SHP77 treated with DMSO at 0.1 percent for 48 hours (cell line): ENCODE measurements at regions not wholly inside any gene's neighbourhood (a gene's known extent, or its start where the extent isn't known, plus 50 kb on each side); places are given as distances from the start of the nearest gene placed in this dataset.
A peak's percentile ranks its signal among the peaks of the same experiment; 100 is the strongest.

ENCODE experiments used
- DNase-seq: peaks from one replicate; lab custom pipeline; 2025; lab: John Stamatoyannopoulos, UW

DNA sequence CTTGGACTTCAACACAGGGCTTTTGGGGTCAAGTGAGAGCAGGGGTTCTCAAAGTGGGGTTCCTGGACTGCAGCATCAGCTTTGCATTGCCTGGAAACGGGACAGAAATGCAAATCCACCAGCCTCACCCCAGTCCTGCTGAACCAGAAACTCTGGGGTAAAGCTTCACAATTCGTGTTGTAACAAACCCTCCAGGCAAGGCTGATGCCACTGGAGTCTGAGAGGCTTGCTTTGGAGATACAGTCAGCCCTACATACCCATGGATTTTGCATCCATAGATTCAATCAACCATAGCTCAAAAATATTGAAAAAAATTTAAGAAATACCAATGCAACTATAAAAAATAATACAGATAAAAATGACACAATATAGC lies 160.4 kb upstream of the ECI2 start:
- no peak for DNase-seq

DNA sequence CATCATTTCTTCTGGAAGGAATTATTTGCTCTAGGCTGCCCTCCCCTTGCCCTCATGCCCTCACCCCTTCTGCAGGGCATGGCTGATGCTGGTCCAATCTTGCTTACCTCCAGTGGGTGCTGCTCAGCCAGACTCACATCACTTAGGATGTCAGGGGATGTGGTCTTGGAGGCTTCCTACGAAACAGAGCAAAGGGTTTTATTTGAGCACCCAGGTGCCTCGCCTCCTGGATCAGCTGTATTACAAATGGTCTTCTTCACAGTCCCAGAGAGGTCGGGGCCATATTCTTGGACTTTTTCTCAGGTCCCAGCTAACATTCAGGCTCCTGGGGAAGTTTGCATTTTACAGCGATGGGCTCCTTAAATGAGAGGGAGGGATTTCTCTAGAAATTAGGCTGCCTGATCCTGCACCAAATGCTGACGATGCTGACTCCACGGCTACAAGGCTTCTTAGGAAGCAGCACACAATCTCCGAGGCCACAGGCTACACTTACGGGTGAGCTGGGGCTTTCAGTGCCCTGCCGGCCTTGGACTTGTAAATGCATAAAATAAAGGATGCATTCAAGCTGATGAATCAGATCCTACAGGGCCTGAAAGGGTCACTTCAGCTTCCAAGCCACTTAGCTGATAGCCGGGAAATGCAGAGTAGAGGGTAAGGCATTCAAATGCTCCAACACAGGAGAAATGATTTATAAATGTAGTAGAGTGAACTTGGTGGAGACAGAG lies 159.8 kb upstream of the ECI2 start:
- DNase-seq: no peak

DNA sequence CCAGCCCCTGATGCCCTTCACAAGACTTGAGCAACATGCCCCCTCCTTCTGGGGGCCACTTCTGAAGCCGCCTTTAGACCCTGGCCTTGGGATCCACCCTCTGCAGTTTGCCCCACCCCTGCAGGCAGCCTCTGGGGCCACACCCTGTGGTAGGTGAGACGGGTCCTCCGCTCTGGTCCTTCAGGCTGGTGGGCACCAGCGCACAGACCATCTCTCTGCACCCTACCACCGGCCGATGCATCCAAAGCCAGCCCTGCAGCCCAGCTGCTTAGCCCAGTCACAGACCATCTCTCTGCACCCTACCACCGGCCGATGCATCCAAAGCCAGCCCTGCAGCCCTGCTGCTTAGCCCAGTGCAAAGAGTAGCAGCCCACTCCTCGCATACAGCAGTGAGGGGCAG lies 159.3 kb upstream of the ECI2 start:
- DNase-seq: no peak

DNA sequence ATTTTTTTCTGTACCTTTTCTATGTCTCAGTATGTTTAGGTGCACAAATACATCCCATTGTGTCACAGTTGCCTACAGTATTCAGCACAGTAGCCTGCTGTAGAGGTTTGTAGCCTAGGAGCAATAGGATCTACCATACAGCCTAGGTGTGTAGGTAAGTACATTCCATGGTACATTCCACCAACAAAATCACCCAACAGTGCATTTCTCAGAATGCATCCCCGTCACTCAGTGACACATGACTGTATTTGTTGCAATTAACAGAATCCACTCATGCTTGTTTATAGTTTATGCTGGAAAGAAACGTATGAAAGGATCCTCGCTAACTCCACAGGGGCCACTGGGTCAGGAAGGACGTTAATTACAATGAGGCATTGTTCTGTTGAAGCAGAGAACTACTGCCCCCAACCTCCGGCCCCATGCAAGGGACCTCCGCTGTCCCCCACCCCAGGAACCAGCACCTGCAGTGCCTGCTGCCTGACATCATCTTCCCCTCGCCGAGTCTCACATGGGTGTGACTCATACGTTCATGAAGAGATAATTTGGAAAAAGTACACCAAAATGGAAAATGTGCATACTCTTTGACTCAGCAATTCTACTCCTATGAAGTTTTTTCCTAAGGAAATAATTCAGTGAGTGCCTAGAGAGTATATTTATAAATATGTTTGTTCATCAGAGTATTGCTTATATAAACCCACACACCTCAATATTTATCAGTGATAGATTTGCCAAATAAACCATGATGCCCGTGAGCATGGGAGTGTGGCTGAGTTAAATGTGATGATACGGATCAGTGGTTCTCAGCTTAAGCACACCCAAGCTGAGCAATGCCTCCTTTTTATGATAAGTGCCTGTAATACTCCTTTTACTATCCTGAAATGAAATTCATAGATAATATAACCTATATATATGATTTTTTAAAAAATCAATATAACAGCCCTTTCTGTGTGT lies 156.4 kb upstream of the ECI2 start:
- DNase-seq: peak; percentile 5

DNA sequence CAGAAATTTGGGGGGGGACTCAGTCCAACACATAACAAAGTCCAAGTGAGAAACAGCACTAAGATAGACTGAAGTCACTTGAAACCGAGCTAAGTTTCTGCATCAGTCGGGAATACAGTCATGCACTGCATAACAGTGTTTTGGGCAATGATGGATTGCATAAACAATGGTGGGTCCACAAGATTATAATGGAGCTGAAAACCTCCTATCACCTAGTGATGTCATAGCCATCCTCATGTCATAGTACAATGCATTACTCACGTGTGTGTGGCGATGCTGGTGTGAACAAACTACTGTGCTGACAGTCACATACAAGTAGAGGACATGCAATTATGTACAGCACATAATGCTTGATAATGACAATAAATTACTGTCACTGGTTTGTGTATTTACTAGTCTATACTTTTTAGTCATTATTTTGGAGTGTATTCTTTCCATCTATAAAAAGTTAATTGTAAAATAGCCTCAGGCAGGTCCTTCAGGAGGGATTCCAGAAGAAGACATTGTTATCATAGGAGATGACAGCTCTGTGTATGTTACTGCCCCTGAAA lies 154.5 kb upstream of the ECI2 start:
- DNase-seq: no peak

DNA sequence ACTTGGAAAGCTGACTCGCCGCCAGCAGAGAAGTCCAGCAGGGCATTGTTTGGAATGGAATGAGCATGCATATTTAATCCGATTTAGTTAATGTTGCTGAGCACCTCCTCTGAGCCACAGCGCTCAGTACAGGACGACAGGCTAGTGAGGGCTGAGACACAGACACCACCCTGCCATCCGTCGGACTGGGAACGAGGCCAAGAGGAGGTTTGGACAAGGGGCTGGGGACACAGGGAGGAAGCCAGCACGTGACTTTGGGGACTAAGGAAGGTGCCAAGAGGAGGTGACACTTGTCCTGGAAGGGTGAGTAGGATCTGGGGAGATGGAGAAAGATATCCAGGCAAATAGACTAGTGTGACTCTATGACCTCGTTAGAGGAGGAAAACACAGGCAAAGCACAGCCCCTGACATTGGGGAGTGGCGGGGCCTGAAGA lies 152.5 kb upstream of the ECI2 start:
- DNase-seq: peak; percentile 11

DNA sequence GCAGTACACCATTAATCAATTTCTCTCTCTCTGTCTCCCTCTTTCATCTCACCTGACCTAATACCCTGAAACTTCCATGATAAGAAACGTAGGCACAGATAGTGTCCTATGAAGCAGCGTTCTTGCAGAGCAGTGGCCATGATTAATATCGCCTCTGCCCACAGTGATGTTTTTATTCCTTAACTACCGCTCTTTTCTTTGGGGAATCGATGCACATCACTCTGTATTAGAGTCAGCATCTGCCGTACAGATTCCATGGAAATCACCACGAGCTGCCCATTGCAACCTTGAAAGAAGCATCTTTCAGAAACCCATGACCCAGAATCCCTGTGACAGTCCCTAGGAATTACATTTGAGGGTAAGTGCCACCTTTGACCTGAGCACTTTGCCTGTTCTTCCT lies 152.0 kb upstream of the ECI2 start:
- no peak for DNase-seq

DNA sequence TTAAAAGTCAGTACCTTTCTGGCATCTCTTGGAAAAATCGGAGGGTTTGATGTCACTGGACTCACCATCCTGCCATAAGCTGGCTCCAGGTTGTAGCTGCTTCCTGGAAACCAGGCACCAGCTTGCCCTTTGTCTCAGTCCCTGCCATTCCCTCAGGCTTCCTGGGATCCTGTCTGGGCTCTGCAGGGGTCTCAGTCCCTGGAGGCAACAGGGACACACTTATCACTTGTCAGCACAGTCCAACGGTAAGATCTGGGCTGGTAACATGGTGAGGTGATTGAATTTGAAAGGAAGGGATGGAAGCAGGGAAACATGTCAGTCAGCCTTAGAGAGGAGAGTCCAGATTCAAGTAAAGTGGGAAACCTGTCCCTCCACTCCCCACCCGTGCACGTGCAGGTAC lies 147.6 kb upstream of the ECI2 start:
- no peak for DNase-seq

DNA sequence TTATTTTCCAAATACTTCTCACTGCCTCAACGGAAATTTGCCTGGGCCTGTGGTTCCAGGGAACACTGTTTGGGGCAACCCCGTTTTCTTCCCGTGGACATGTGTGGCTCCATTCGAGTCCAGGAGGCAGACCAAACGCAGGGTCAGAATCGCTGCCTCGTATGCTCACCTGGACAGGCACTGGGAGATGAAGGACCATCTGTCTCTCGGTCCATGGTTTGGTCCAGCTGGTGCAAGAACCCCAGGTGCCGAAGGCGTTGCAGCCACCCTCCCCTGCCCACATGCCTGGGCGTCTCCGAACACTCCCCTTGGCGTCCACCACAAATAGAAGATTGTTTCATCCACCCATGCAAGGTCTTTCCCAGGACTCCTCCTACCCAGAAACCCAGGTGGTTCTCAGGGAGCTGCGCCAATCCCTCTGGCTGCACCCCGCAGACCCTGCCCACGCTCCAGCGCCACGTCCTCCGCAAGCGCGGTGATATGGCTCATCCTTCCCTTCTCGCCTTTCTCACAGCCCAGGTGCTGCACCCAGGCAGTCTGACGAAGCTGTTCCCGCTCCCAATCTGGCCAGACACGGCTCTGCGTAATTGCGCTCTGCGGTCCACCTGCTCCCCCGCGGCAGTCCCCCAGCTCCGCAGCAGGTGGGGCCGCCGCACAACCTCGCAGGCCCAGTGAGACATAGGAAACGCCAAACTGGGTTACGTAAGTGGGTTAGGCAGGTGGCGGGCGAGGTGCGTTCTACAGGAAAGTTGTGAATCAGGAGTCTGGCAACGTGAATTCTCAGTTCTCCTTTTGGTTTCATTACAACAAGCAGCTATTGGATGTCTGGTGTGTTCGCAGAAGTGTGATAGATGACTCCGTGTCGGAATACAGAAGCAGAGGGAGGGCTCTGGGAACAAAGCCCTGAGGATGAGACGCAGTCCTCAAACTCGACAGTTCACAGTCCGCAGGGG lies 146.2 kb upstream of the ECI2 start:
- peak; percentile 75 for DNase-seq

DNA sequence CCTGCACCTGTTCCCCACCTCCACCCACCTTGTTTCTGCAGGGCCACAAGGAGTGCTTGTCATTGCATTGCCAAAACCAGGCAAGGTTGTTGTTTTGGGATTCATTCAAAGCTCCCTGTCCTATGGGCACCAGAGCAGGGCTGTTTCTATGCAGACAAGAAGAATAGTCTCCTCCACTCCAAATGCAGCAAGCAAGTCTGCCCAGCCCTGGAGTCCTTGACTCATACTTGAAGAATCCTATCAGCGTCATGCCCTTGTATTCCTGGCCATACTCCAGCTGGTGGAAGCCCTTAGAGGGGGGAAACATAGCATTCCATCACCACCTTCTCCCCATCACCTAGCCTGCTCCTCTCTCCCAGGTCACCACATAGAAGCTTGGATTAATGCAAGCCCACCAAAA lies 145.3 kb upstream of the ECI2 start:
- no peak for DNase-seq

DNA sequence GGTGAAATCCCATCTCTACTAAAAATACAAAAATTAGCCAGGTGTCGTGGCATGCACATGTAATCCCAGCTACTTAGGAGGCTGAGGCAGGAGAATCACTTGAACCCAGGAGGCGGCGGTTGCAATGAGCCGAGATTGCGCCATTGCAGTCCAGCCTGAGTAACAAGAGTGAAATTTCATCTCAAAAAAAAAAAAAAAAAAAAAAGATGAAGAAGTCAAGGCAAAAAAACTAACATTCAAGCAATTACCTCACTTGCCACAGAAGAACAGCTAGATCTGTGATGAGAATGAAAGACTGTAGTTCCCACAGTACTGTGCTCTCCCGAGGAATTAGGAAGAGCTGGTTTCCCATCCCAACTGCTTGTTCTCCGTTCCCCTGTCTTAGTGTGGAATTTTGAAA lies 144.7 kb upstream of the ECI2 start:
- DNase-seq: no peak

DNA sequence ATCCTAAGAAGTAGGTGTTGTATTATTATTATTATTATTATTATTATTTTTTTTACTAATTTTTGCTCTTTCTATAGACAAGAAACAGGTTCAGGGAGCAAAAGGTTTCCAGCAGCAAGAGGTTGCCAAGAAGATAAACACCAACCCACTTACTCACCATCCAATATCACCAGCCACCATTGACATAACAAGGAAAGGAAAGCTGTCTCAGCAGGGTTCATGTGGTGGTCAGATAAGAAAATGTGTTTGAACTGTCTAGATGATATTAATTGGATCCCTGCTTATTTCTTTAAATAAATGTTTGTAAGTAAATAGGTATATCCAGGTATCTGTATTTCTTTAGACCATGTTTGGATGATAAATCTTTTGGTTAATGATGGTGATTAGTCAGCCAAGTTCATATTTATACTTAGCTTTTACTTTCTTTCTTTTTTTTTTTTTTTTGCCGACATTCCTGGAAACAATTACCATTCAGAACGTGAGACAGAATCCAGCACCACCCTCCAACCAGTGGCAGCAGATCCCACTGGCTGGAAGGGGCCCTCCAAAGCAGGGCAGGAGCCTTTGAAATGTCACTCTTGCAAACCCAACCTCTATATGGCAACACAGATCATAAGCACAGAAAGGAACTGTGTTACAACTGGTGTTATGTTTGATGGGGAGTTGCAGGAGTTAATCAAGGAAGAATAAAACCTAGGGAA lies 139.2 kb upstream of the ECI2 start:
- no peak for DNase-seq

DNA sequence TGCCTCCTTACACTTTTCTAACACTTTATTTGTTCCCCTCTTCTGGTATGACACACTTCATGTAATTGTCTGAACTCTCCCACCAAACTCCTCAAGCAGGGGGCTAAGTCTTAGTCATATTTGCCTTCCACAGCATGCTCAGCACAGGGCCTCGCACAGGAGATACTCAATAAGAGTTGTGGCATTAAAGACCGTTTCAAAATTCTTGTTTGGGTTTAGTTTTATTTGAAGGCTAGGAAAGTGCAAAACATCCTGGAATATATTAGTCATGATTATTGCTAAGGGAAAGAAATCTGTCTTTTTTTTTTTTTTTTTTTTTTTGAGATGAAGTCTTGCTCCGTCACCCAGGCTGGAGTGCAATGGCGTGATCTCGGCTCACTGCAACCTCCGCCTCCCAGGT lies 137.6 kb upstream of the ECI2 start:
- no peak for DNase-seq

DNA sequence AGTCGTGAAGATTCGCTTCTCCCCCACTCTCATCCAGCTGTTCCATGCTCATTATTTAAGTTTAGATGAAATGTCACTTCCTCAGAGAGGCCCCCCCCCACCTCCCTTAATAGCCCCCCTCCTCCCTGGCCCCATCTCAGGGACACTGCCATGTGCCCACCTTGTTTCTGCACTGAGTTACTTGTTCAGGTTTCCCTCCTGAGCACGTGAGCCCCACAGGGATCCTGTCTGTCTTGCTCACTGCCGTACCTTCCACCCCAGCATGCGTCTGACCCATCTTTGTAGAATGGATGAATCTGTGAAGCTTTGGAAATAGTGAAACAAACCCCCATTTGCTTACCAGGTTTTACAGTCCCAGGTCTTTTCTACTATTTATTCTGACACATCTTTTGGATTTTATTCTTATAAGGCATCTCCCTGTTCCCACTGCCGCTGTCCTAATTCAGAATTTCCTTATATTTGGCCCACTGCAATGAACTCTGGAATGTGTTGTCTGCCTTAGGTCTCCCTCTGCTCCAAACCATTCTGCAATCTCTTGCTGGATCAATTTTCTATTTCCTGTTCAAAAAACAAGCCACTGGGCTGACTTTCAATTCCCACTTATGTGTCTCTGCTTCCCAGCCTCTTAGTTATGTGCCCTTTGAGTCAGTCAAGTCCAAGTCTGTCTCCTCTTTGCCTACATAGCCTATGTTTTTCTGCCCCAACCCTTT lies 136.5 kb upstream of the ECI2 start:
- DNase-seq: no peak

DNA sequence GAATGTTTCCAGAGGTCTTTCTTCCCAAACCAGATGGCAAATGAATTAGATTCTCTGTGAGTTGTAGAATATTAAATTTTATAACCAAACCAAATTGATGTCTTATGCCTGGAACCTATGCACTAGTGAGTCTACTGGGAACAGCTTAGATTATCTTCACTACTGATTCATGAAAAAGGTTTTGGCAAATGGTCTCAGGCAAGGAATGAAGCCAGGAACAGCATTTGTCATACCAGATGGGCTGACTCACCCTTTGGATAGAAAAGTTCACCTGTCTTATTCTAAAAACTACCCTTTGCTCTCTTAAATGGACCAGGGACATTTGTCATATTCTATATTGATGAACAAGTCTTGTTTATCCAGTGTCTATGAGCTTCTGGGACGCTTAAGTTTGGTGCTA lies 135.4 kb upstream of the ECI2 start:
- no peak for DNase-seq

DNA sequence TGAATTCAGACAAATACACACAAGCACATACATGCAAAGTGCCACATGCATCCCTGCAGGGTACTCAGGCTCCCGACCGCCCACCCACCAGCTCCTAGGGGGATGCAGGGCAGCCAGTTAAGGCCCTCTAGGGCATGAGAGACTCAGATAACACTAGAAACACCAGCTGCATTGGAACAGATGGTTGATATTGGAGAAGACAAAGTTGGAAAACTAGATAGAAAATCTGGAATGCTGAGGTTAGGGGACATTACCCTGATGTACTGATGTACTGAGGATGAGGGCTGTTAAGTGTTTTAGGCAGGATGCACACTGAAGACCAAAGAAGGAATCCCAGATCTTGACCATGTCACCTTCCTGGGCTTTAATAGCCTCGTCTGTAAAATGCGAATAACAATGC lies 134.6 kb upstream of the ECI2 start:
- DNase-seq: no peak

DNA sequence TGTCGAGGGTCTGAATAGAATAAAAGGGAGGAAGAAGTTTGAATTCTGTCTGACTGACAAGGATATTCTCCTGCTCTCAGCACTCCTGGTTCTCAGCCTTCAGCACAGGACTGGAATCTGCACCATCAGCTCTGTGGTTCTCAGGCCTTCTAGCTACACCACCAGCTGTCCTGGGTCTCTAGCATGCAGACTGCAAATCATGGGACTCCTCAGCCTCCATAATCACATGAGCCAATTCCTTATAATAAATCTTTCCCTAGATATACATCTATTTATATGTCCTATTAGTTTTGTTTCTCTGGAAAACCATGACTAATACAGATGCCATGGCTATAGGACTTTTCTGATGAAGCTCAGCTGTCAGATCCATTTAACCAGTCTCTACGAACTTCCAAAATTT lies 132.8 kb upstream of the ECI2 start:
- no peak for DNase-seq

DNA sequence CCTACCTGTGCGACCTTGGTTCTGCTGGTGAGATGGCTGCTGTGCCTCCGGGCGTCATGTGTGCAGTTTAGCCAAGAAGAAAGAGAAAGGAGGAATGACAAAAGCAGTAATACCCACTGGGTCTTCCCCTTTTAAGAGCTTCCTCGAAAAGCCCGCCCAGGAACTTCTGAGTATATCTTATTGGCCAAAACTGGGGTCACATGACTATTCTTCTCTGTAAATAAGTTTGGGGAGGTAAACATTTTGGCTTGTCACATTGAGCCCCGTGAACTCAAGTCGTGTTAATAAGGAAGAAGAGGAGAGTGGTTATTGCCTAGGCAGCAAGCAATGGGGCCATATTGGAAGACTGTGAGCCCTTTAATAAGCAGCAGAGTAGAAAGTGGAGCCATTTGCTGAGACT lies 130.4 kb upstream of the ECI2 start:
- no peak for DNase-seq

DNA sequence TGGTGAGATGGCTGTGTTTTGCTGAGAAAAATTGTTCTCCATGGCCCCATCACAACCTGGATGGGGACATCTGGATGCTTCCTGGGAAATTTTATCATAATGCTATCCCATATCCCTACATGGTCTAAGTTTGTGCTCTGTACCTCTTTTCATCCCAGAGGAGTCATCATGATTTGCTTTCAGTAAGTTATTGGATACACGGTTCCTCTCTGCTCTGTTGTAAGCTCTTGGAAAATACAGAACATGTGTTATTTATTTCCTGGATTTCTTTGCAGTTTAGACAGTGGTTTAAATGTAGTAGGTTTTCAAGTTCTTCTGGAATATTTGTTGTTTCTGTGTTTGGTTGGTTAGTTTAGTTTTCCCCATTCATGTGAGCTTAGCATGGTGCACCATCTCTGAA lies 129.2 kb upstream of the ECI2 start:
- DNase-seq: no peak

DNA sequence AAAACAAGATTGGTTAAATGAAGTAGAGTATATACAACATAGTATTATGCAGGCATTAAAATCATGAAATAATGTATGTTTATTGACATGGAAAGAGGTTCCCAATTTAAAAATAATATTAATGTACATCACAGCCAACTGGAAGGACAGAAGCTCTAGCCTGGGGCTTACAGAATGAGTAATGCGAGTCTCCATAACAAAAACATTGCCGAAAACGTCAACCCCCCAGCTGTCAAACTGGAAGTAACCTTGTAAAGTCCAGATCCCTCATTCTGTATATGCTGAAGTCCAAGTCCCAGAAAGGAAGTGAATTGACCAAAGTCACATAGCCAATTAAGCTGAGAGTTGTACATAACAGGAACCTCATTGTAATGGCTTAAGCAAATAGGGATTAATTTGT lies 128.7 kb upstream of the ECI2 start:
- DNase-seq: no peak

DNA sequence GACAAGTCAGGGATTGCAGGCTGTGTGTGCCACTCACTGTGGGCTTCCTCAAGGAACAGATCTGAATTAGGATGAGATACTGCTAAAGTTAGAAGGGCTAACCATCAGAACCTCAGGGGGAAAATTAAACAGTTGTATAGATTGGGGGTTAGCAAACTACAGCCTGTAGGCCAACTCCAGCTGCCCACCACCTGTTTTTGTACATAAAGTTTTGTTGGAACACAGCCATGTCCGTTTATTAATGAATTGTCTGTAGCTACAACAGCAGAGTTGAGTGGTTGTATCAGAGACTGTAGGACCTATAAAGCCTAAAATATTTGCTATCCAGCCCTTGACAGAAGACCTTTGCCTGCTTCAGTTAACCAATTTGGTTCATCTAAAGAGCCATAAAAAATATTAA lies 127.2 kb upstream of the ECI2 start:
- no peak for DNase-seq
